SK-N-SH (cell line): ENCODE measurements at regions not wholly inside any gene's neighbourhood (a gene's known extent, or its start where the extent isn't known, plus 50 kb on each side); places are given as distances from the start of the nearest gene placed in this dataset.

ENCODE experiments used
- CTCF ChIA-PET: fragments of 300-600, 350-600 bp; formaldehyde crosslinking; extraction: SDS; loops from one replicate; lab custom pipeline; 2021; lab: Yijun Ruan, JAX
- POLR2A ChIA-PET: fragments of 350-600 bp; sonication (Branson Sonifier 250); formaldehyde crosslinking; extraction: SDS; loops from one replicate; lab custom pipeline; 2020; ENCODE audit warnings: antibody characterized with exemption, inconsistent platforms; lab: Yijun Ruan, JAX
- DNase-seq: peaks from one replicate; pipeline ENCODE4 v3.0.0; 2012
- H2AFZ ChIP-seq: fragments of 200-600 bp; sonication (generic); 2 replicates; pipeline ENCODE4 v1.8.1; 2016; ENCODE audit warnings: antibody characterized with exemption, mild to moderate bottlenecking, low read depth
- H3F3A ChIP-seq: fragments of 200-600 bp; sonication (generic); replicated peaks from 2 replicates; pipeline ENCODE3; 2016; ENCODE audit warnings: antibody characterized with exemption, mild to moderate bottlenecking; ENCODE audit not compliant: insufficient read depth
- H3K27ac ChIP-seq, 2 experiments: fragments of 200-500 bp in 1 of 2; fragments of 200-600 bp in 1 of 2; sonication (Bioruptor generic) in 1 of 2; sonication (generic), shearing (Covaris generic) in 1 of 2; 2 replicates each; pipeline versions ENCODE4 v1.5.1 to v1.6.1; 2014 to 2016; ENCODE audit warnings: low read depth in 2 of 2, inconsistent platforms in 1 of 2, low read length in 1 of 2, mild to moderate bottlenecking in 1 of 2, mixed read lengths in 1 of 2
- H3K27me3 ChIP-seq: fragments of 200-600 bp; sonication (generic), shearing (Covaris generic); 2 replicates; pipeline ENCODE4 v1.6.1; 2016; ENCODE audit warnings: mixed run types; ENCODE audit not compliant: insufficient read depth
- H3K36me3 ChIP-seq, 2 experiments: fragments of 200-500 bp in 1 of 2; fragments of 200-600 bp in 1 of 2; sonication (Bioruptor generic) in 1 of 2; sonication (generic) in 1 of 2; replicated peaks in 1 of 2; 2 replicates each; pipeline versions ENCODE3 to v1.5.1; 2014 to 2016; ENCODE audit warnings: low read length in 1 of 2, mild to moderate bottlenecking in 1 of 2; ENCODE audit not compliant: insufficient read depth in 2 of 2, control insufficient read depth in 1 of 2
- H3K4me1 ChIP-seq, 2 experiments: fragments of 200-500 bp in 1 of 2; fragments of 200-600 bp in 1 of 2; sonication (Bioruptor generic) in 1 of 2; sonication (generic), shearing (Covaris generic) in 1 of 2; 2 replicates each; pipeline versions ENCODE4 v1.5.1 to v1.6.1; 2014 to 2016; ENCODE audit warnings: low read depth in 1 of 2, low read length in 1 of 2, mixed run types in 1 of 2; ENCODE audit not compliant: insufficient read depth in 2 of 2, control insufficient read depth in 1 of 2
- H3K4me2 ChIP-seq: fragments of 200-600 bp; sonication (generic), shearing (Covaris generic); 2 replicates; pipeline ENCODE4 v1.6.1; 2017; ENCODE audit warnings: mixed run types
- H3K4me3 ChIP-seq, 2 experiments: fragments of 200-500 bp in 1 of 2; fragments of 200-600 bp in 1 of 2; sonication (Bioruptor generic) in 1 of 2; sonication (generic), shearing (Covaris generic) in 1 of 2; 2 replicates each; pipeline versions ENCODE4 v1.5.1 to v1.8.1; 2014 to 2016; ENCODE audit warnings: low read depth in 2 of 2, inconsistent platforms in 1 of 2, low read length in 1 of 2, mild to moderate bottlenecking in 1 of 2, mixed read lengths in 1 of 2, moderate library complexity in 1 of 2
- H3K79me2 ChIP-seq: fragments of 200-600 bp; sonication (generic); 2 replicates; pipeline ENCODE4 v1.8.1; 2017; ENCODE audit warnings: mild to moderate bottlenecking; ENCODE audit not compliant: insufficient read depth
- H3K9ac ChIP-seq: fragments of 200-600 bp; sonication (generic); 2 replicates; pipeline ENCODE4 v1.6.1; 2017; ENCODE audit warnings: mixed run types
- H3K9me2 ChIP-seq: fragments of 200-600 bp; sonication (generic); 2 replicates; pipeline ENCODE4 v1.6.1; 2017; ENCODE audit warnings: mixed run types
- H3K9me3 ChIP-seq: fragments of 200-600 bp; sonication (generic); 2 replicates; pipeline ENCODE4 v1.6.1; 2017; ENCODE audit warnings: mixed run types, mild to moderate bottlenecking, moderate library complexity
- H4K20me1 ChIP-seq: fragments of 200-600 bp; sonication (generic); 2 replicates; pipeline ENCODE4 v1.6.1; 2017; ENCODE audit warnings: mild to moderate bottlenecking, mixed run types; ENCODE audit not compliant: insufficient read depth
- FOXJ3 ChIP-seq: sonication (generic); formaldehyde crosslinking; IDR thresholded peaks from 2 replicates; pipeline ENCODE4 v1.5.1; 2020; ENCODE audit warnings: mild to moderate bottlenecking, missing genetic modification reagents
- GATA2 ChIP-seq: sonication (generic); formaldehyde crosslinking; IDR thresholded peaks from 2 replicates; pipeline ENCODE4 v1.5.0; 2020; ENCODE audit warnings: mild to moderate bottlenecking, missing genetic modification reagents
- IRF3 ChIP-seq: fragments of 150-350 bp; IDR thresholded peaks from 2 replicates; pipeline ENCODE4 v1.6.1; 2016; ENCODE audit warnings: mild to moderate bottlenecking, low read depth, low read length
- POLR2AphosphoS5 ChIP-seq: IDR thresholded peaks from 2 replicates; pipeline ENCODE4 v1.6.1; 2012; ENCODE audit warnings: low read depth, low read length
- RAD21 ChIP-seq: IDR thresholded peaks from 2 replicates; pipeline ENCODE4 v1.6.1; 2012; ENCODE audit warnings: mild to moderate bottlenecking, low read length
- RXRA ChIP-seq: IDR thresholded peaks from 2 replicates; pipeline ENCODE4 v1.4.0; 2012; ENCODE audit warnings: low read depth, mild to moderate bottlenecking, borderline replicate concordance
- TAF1 ChIP-seq: IDR thresholded peaks from 2 replicates; pipeline ENCODE4 v1.6.1; 2012; ENCODE audit warnings: low read depth, mild to moderate bottlenecking, low read length, moderate library complexity, borderline replicate concordance
- TCF12 ChIP-seq: IDR thresholded peaks from 2 replicates; pipeline ENCODE4 v1.4.0; 2012
- ZBTB33 ChIP-seq: IDR thresholded peaks from 2 replicates; pipeline ENCODE4 v1.4.0; 2012; ENCODE audit warnings: low read depth, borderline replicate concordance
- WGBS: methylation state at CpG from one replicate; pipeline ENCODE4 v1.1.6; 2017; ENCODE audit warnings: low lambda C conversion rate; 5-methylcytosine and 5-hydroxymethylcytosine counted together
- TF ChIP-seq, protein P1 (sequence below): IDR thresholded peaks from 2 replicates; pipeline ENCODE4; 2012

DNA sequence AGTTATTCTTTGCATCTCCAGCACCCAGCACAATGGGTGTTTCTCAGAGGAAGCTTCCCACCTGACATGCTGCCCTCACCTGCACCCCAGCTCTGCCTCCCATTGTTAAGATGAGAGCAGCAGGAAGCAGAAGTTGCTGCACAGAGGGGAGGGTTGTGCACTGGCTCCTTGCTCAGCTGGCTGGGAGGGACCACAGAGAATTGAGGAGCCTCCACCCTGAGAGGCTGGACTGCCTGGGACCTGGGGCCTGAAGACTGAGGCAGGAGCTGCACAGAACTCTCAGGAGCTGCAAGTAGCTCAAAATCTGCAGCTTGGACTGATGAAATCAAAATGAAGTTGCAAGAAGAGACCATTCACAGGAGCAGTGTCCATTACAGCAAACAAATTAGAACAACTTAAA lies 222.3 kb upstream of the LINGO1 start:
- H3K4me2 ChIP-seq: no peak overlapping the region
- H4K20me1 ChIP-seq: no peaks in the 10 kb centered on the region
- no peaks in the 10 kb centered on the region for H3K36me3 ChIP-seq
- no peak overlapping the region for H3K4me3 ChIP-seq
- no peaks in the 10 kb centered on the region for H3F3A ChIP-seq
- ChIA-PET POLR2A (interaction anchor here (0.6 kb wide), 1 partner anchor 20 kb away, joined by 3 read pairs; no protein-coding TSS in a partner anchor), CTCF (interaction anchor here (1.0 to 5.8 kb wide), 5 partner anchors 15 to 221 kb away, joined by 3 to 31 read pairs (median 11); no protein-coding TSS in a partner anchor)
- TF ChIP-seq RAD21: no peak
- TF ChIP-seq RXRA: no peak
- no peak for TF ChIP-seq TAF1
- no peak for TF ChIP-seq GATA2 (CRISPR knock-in tag)
- no peak for TF ChIP-seq POLR2AphosphoS5
- TF ChIP-seq, protein P1, sequence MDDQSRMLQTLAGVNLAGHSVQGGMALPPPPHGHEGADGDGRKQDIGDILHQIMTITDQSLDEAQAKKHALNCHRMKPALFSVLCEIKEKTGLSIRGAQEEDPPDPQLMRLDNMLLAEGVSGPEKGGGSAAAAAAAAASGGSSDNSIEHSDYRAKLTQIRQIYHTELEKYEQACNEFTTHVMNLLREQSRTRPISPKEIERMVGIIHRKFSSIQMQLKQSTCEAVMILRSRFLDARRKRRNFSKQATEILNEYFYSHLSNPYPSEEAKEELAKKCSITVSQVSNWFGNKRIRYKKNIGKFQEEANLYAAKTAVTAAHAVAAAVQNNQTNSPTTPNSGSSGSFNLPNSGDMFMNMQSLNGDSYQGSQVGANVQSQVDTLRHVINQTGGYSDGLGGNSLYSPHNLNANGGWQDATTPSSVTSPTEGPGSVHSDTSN: no peak
- no peak for TF ChIP-seq IRF3
- no peak for TF ChIP-seq ZBTB33
- H3K9me3 ChIP-seq: peaks cover 4% of the 10 kb centered on the region; the same call in 1 of the 2 replicates
- H3K4me1 ChIP-seq: peaks cover 0 to 8% of the 10 kb centered on the region in 2 experiments; a peak in 1 of 4 replicates
- H3K79me2 ChIP-seq: no peaks in the 10 kb centered on the region
- no peaks in the 10 kb centered on the region for H3K9me2 ChIP-seq
- H3K9ac ChIP-seq: no peak overlapping the region
- H2AFZ ChIP-seq: no peak overlapping the region
- no peak overlapping the region for H3K27ac ChIP-seq
- peaks cover 61% of the 10 kb centered on the region; the same call in 1 of the 2 replicates for H3K27me3 ChIP-seq
- no peak for DNase-seq

DNA sequence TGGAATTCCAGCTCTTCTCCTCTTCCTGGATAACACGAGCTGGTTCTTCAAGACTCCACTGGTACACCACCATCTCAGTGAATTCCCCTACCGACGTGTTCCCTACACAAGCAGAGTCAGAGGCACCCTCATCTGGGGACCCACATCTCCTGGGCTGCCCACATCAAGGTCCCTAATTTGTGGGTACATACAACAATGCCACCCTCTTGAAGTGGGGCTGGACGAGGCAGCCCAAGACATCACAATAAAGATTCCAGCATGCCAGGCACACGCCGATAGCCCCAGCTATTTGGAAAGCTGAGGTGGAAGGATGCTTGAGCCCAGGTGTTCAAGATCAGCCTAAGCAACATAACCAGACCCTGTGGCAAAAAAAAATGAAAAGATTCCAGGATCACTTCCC lies 221.2 kb upstream of the LINGO1 start:
- Histone ChIP-seq H2AFZ (no peak overlapping the region), H3K79me2 (no peaks in the 10 kb centered on the region), H3K27ac (no peak overlapping the region), H3K9me3 (peaks cover 5% of the 10 kb centered on the region; the same call in 1 of the 2 replicates), H3K36me3 (no peaks in the 10 kb centered on the region), H3K27me3 (peaks cover 61% of the 10 kb centered on the region; the same call in 1 of the 2 replicates), H3K9me2 (no peaks in the 10 kb centered on the region), H3K4me1 (peaks cover 0 to 8% of the 10 kb centered on the region in 2 experiments; a peak in 1 of 4 replicates), H3F3A (no peaks in the 10 kb centered on the region), H3K9ac (no peak overlapping the region), H3K4me2 (no peak overlapping the region), H4K20me1 (no peaks in the 10 kb centered on the region), H3K4me3 (no peak overlapping the region)
- TF ChIP-seq FOXJ3 (CRISPR knock-in tag) (no peak), POLR2AphosphoS5 (no peak), TCF12 (no peak)
- 47% methylated on average over 6 of the region's 6 CpGs for WGBS
- no peak for DNase-seq
- POLR2A ChIA-PET: no interaction called here
- CTCF ChIA-PET: interaction anchor here (1.0 to 5.8 kb wide), 5 partner anchors 16 to 220 kb away, joined by 3 to 31 read pairs (median 11); no protein-coding TSS in a partner anchor
